Muscle of leg (tissue), 3 donors: ENCODE measurements at regions not wholly inside any gene's neighbourhood (a gene's known extent, or its start where the extent isn't known, plus 50 kb on each side); places are given as distances from the start of the nearest gene placed in this dataset.
"Not testable (repeated sequence)": the region's sequence is repeated elsewhere in the genome, so short reads cannot be mapped to it uniquely, and the experiment has no call there.

Experiments used
- DNase-seq: peaks from one replicate; pipeline ENCODE4 v3.0.0; 2013
- H3K27ac ChIP-seq: one replicate; pipeline ENCODE4 v1.5.1; 2013; ENCODE audit warnings: mild to moderate bottlenecking, low read length, control low read depth
- H3K27me3 ChIP-seq: one replicate; pipeline ENCODE4 v1.6.1; 2013; ENCODE audit warnings: low read length; ENCODE audit not compliant: control insufficient read depth, insufficient read depth
- H3K36me3 ChIP-seq: one replicate; pipeline ENCODE4 v1.6.1; 2013; ENCODE audit warnings: low read length; ENCODE audit not compliant: control insufficient read depth, insufficient read depth
- H3K4me1 ChIP-seq: one replicate; pipeline ENCODE4 v1.6.1; 2013; ENCODE audit warnings: low read length; ENCODE audit not compliant: control insufficient read depth, insufficient read depth
- H3K4me3 ChIP-seq: one replicate; pipeline ENCODE4 v1.5.1; 2013; ENCODE audit warnings: low read length, control low read depth
- H3K9me3 ChIP-seq: replicated peaks from 2 replicates; pipeline ENCODE4 v1.6.1; 2013; ENCODE audit warnings: low read depth, low read length; ENCODE audit not compliant: control insufficient read depth
- WGBS: methylation state at CpG from one replicate; pipeline ENCODE4 v1.1.5; 2013; ENCODE audit warnings: missing lambda C conversion rate; ENCODE audit not compliant: insufficient coverage; 5-methylcytosine and 5-hydroxymethylcytosine counted together

DNA sequence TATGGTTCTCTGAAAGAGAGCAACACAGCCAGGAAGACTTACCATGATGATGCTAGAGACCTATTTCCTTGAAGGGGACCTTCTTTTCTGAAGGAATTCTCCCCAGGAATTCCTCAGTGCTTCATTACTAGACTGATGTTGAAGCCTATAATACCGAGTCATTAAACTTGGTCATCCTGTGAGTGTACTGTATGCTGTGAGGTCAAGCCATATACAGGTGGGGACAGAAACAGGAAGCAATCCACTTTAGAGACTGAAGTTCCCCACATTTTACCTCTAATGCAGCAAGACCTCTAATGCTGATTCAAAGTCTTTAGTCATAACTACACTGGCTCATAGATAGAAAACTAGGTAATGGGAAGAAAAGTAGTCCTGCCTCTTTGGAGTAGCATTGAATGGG, 77.1 kb upstream of the RASEF start:
- no peak for DNase-seq
- no peaks in the 10 kb centered on the region for H3K27me3 ChIP-seq
- no peaks in the 10 kb centered on the region for H3K36me3 ChIP-seq
- no peaks in the 10 kb centered on the region for H3K4me1 ChIP-seq
- no peak overlapping the region for H3K4me3 ChIP-seq
- WGBS = no CpG with 5 or more reads among the region's 1 CpG
- H3K27ac ChIP-seq = no peak overlapping the region
- no peaks in the 10 kb centered on the region for H3K9me3 ChIP-seq

DNA sequence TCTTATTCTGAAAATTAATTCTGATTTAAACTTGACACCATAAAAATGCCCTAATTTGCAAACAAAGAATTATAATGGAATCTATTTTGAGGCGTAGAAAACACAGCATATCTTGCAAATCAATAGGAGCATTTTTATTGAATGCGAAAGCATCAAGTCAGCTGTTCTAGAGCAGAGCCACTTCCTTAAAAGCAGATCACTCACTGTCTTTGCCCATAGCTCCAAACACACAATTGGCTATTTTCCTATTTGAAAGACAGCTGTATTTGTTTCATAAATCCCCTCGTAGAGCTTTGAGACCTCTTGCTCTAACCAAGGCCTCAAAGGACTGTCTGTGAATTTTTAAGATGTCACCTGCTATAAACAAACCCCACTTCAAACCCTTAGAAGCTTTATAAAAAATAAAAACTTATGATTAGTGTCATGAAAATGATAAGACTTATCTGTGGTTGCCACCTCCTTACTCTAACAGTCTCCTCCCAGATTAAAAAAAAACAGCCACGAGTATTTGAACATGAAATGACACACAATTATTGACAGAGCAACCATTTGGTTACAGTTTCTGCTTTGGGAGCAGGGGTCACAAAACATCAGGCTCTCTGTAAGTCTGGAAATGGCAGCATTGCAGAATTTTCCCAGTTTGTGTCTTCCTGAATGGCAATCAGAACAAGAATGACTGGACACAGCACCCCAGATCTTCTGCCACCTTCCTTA, 75.6 kb upstream of the RASEF start:
- no peak overlapping the region for H3K4me3 ChIP-seq
- DNase-seq = no peak
- H3K27ac ChIP-seq = no peak overlapping the region
- no peaks in the 10 kb centered on the region for H3K9me3 ChIP-seq
- no peaks in the 10 kb centered on the region for H3K27me3 ChIP-seq
- no peaks in the 10 kb centered on the region for H3K4me1 ChIP-seq
- H3K36me3 ChIP-seq = no peaks in the 10 kb centered on the region
- 93% methylated on average over 3 of the region's 4 CpGs for WGBS

DNA sequence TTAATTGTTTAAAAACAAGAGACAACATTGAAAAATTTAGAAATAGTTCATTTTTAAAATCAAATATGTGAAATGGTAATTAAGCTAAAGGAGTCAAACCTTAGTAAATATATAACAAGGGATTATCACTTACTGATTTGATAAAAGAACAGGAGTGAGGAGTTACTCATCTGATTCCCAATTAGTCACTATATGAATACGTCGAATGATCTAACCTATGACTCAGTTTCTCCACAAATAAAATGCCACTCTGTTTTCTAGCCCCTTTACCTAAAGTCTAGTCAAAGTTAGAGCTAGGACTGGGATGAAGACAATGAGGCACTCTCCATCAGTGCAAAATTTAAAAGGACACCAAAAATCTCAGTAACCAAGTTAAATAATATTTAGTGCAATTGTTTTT, 70.4 kb upstream of the RASEF start:
- Histone ChIP-seq H3K9me3 (no peaks in the 10 kb centered on the region), H3K4me3 (no peak overlapping the region), H3K27me3 (no peaks in the 10 kb centered on the region), H3K27ac (no peak overlapping the region), H3K4me1 (no peaks in the 10 kb centered on the region), H3K36me3 (no peaks in the 10 kb centered on the region)
- DNase-seq = no peak
- no CpG with 5 or more reads among the region's 2 CpGs for WGBS

DNA sequence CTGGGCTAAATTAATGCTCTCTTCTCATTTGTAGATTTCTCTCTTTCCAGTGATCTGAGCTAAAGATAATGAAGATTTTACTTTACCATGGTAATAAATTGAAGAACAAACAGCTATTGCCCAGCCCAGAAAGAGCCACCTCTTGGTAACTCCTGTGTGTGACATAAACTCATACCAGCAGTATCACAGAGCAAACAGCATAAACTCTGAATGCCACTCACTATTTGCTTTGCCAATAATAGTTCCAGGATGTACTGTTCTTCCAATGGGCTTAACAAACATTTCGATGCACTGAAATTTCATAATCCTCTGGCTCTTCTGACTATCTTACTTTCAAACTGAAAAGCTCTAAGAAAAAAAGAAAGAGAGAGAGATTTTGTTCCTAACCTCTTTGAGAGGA, 69.8 kb upstream of the RASEF start:
- no peaks in the 10 kb centered on the region for H3K36me3 ChIP-seq
- WGBS = no CpG with 5 or more reads among the region's 1 CpG
- no peaks in the 10 kb centered on the region for H3K27me3 ChIP-seq
- no peaks in the 10 kb centered on the region for H3K4me1 ChIP-seq
- no peak overlapping the region for H3K27ac ChIP-seq
- H3K9me3 ChIP-seq = no peaks in the 10 kb centered on the region
- no peak for DNase-seq
- H3K4me3 ChIP-seq = no peak overlapping the region

DNA sequence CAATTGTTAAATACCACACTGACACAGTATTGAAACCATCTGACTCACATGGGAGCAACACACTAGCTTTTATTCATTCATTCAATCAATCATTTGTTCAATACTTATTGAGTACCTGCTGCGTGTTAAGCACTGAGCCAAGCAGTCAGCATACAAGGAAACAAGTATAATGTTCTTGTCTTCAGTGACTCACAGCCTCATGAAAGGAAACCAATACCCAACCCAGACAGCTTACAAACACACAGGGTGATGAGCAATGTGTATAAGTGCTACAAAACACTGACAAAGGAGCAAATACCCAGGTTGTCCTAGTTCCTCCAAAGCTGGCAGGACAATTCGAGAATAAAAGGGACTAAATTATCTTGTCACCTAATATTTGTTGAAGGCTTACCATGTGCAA, 67.6 kb upstream of the RASEF start:
- Histone ChIP-seq H3K27me3 (no peaks in the 10 kb centered on the region), H3K4me1 (no peaks in the 10 kb centered on the region), H3K36me3 (no peaks in the 10 kb centered on the region), H3K9me3 (no peaks in the 10 kb centered on the region), H3K27ac (no peak overlapping the region), H3K4me3 (no peak overlapping the region)
- 100% methylated on average over 1 of the region's 2 CpGs for WGBS
- DNase-seq = no peak

DNA sequence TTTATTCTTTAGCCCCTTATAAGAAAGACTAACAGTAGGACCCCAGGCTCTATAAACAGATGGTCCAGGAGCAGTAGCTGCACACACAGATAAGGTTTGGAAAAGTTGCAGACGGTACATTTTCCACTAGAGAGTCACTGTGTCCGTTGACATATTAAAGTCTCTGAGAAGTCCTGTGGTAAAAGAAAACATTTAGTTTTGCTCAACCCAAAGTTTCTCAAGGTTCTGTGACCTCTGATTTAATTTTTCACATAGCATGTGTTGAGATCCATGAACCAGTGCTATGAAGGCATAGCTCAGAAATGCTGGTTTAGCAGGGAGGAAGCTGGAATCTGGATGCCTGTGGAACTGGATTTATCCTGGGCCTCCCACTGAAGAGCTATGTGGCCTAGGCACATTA, 62.7 kb upstream of the RASEF start:
- Histone ChIP-seq H3K4me3 (no peak overlapping the region), H3K9me3 (no peaks in the 10 kb centered on the region), H3K4me1 (no peaks in the 10 kb centered on the region), H3K27ac (no peak overlapping the region), H3K36me3 (no peaks in the 10 kb centered on the region), H3K27me3 (no peaks in the 10 kb centered on the region)
- no peak for DNase-seq
- WGBS = no CpG with 5 or more reads among the region's 2 CpGs

DNA sequence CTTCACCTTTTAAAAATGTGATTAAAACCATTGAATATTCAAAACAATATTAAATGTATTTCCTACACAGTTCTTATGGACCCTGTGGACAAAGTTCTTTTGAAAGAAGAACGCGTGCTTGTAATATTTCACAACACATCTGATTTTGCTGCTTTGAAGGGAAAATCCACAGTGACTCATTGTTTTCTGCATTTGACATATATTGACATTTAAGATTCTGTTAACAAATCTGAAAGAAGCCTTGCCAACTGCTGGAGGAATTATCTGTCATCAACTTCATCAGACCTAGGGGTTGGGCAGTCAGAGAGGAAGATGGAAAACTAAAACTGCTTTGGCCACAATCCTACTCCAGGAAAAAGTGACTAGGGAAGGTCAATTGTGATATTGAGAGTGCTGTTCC, 56.9 kb upstream of the RASEF start:
- no peak overlapping the region for H3K4me3 ChIP-seq
- WGBS = no CpG with 5 or more reads among the region's 2 CpGs
- DNase-seq = no peak
- no peaks in the 10 kb centered on the region for H3K4me1 ChIP-seq
- no peaks in the 10 kb centered on the region for H3K9me3 ChIP-seq
- no peaks in the 10 kb centered on the region for H3K27me3 ChIP-seq
- H3K36me3 ChIP-seq = no peaks in the 10 kb centered on the region
- H3K27ac ChIP-seq = no peak overlapping the region

DNA sequence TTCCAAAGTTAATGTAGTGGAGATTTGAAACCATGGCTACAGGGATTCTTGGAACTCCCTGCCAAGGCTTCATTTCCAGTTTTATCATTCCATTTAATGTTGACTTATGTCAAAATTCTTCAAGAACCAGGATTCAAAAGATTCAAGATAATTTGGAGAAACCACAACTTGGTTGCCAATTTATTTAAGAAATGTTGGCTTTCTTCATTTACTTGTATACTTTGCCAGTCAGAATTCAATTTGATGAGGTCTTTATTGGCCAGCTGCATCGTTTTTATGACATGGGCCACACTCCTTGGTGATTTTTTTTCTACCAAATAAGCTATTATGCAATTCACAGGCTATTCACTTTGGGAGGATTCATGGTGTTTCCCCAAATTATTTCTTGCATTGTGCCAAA, 53.1 kb upstream of the RASEF start:
- Histone ChIP-seq H3K27me3 (no peaks in the 10 kb centered on the region), H3K36me3 (no peaks in the 10 kb centered on the region), H3K27ac (no peak overlapping the region), H3K4me3 (no peak overlapping the region), H3K4me1 (no peaks in the 10 kb centered on the region), H3K9me3 (peaks cover 2% of the 10 kb centered on the region)
- no peak for DNase-seq
- no CpG with 5 or more reads among the region's 1 CpG for whole genome bisulfite sequencing

DNA sequence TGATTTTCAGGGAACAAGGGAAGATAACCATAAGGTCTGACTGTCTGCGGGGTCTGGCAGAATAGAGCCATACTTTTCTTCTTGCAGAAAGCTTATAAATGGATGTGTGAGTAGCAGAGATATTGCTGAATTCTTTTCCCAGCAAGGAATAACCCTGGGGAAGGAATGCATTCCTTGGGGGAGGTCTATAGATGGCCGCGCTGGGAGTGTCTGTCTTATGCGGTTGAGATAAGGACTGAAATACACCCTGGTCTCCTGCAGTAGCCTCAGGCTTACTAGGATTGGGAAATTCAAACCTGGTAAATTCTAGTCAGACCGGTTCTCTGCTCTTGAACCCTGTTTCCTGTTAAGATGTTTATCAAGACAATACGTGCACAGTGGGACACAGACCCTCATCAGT, 50.5 kb upstream of the RASEF start:
- not testable (repeated sequence) for H3K9me3 ChIP-seq, H3K4me3 ChIP-seq, H3K27me3 ChIP-seq, DNase-seq, H3K4me1 ChIP-seq, H3K27ac ChIP-seq, H3K36me3 ChIP-seq
- 95% methylated on average over 5 of the region's 6 CpGs for WGBS
